Islet precursor cell (in vitro differentiated cells): ENCODE measurements at regions not wholly inside any gene's neighbourhood (a gene's known extent, or its start where the extent isn't known, plus 50 kb on each side); places are given as distances from the start of the nearest gene placed in this dataset.
"Not testable (repeated sequence)": the region's sequence is repeated elsewhere in the genome, so short reads cannot be mapped to it uniquely, and the experiment has no call there.

Source experiments
- DNase-seq: peaks from one replicate; pipeline ENCODE4 v3.0.0-alpha.2; 2018

DNA sequence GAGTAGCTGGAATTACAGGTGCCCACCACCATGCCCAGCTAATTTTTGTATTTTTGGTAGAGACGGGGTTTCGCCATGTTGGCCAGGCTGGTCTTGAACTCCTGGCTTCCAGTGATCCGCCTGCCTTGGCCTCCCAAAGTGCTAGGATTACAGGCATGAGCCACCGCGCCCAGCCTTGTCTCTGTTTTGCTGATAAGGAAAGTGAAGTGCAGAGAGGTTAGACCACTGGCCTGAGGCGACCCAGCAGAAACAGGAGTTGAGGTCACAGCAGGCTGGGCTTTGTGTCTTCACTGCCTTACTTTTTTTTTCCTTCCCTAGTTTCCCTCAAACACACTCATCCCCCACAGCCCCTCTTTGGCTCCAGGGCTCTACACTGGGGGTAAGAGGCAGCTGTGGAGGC, 93.0 kb upstream of the CIBAR2 start:
- not testable (repeated sequence) for DNase-seq

DNA sequence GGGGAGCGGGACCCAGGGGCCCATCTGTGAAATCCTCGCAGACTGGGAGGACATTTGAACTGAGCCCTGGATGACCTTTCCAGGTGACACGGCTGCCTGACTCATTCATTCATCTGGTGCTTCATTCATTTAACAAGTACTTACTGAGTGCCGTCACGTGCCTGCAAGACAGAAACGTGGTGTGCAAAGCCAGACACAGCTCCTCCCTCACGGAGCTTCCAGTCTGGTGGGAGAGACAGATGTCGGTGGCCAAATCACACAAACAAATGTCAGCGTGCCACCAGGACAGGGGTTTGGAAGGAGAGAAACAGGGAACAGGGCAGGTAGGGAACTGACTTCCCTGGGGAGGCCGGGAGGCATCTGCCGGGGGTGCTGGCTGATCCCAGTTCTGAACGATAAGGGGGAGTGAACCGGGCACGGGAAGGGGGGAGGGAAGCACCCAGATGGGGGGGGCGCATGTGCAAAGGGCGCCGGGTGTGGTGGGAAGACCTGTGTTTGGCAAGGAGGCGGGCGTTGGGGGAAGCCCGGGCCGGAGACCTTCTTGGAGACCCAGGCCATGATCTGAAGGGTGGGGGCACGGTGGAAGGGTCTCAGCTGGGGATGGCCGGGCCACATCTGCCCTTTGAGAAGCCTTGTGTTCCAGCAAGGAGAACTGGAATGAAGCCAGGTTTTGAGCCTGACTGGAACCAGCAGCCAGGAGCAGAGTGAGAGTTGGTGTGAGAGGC, 93.6 kb upstream of the CIBAR2 start:
- DNase-seq: peak; percentile 74

DNA sequence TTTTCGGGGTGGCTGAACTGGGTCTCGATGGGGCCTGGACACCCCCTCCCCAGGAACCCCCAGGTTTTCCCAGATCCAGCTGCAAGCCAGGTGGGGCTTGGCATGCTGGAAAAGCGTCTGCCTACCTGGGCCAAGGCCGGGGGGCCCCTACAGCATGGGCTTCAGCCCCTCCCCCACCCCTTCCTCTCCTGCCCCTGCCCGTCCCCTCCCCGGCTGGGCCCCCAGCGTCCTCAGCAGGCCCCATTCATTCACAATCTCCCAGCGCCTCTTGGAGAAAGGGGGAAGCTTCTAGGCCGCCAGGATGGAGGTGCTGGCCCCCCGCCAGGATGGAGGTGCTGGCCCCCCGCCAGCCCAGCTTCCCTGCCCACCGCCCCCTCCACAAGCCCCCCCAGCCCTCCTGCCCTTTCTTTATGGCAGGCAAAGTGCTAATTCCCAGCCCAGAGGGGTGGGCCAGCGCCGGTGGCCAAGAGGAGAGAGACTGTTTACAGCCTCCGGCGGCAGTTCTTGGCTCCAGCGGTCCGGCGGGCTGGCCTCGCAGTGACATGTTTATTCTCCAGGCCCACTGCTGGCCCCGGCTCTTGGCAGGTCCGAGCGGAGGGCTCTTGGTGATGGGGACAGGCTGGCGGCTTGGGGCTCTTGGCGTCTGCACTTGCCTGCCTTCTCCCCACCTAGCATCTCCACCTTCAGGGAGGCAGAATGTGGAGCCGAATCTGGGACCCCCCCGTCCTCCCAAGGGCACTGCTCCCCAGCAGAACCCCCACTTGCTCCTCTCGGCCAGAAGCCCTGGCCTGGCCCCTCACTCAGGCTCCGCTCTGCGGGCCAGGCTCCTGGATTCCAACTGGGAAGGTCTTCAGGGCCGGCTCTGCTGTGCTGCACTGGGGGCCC, 94.4 kb upstream of the CIBAR2 start:
- no peak for DNase-seq

DNA sequence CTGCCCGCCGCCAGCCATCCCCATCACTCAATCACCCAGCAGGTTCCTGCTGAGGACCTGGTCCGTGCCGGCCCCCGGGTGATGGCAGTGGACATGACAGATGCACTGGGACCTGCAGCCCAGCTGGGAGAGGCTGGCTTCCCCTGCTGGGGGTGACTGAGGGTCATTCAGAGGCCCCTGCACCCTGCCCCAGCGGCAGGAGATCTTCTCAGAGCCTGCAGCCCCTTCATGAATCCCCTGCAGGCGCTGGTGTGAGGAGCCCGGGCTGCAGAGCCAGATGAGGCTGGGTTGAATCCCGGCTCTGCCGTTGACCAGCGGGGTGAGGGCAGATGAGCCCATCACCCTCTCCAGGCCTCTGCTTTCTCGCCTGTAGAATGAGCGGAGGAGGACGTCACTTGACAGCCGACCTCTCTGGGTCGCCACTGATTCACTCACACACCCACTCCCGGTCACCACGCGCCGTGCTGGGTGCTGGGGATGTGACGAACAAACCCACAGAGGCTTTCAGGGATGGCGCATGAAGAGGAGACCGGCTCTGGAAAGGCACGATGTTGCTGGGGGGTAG, 95.2 kb upstream of the CIBAR2 start:
- DNase-seq: no peak

DNA sequence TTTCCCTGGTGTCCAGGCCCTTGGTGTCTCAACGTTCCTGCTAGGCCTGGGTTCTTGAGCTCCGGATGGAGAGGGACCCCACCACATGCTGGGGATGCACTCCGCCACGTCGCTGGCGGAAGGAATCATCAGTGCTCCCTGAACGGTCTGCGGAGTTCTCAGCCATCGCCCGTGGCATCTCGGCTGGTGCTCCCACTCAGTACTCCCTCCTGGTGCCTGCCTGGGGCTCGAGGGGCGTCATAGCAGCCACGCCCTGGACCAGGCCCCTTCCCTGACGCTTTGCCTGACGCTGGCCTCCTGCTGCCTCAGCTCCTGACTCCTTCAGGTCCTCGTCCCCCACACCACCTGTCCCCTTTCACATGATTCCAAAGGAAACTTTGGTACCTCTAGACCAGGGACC, 95.9 kb upstream of the CIBAR2 start:
- no peak for DNase-seq

DNA sequence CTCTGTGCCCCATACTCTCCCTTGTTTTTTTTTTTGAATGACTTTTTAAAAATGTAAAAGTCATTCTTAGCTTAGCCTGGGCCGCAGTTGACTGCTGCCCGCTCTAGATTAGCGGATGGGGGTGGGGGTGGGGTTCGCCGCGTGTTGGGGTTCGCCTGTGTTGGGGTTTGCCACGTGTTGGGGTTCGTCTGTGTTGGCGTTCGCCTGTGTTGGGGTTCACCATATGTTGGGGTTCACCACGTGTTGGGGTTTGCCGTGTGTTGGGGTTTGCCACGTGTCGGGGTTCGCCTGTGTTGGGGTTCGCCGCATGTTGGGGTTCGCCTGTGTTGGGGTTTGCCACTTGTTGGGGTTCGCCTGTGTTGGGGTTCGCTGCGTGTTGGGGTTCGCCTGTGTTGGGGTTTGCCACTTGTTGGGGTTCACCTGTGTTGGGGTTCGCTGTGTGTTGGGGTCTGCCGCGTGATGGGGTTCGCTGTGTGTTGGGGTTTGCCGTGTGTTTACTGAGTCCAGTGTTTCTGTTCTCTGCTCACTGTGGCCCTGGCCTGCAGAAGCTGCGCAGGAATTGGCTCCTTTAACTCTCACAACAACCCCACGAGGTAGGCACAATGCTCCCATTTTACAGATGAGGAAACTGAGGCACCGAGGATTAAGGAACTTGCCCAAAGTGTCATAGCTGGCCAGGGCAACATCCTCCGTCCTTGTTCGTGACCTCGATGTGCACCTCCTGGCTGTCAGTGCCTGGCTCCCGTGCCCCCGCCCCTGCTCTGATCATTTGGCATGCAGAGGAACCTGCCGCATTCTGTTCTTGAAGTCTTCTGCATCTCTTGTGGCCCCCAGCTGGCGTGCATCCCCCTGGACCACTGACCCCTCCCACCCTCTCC, 96.6 kb upstream of the CIBAR2 start:
- DNase-seq: no peak

DNA sequence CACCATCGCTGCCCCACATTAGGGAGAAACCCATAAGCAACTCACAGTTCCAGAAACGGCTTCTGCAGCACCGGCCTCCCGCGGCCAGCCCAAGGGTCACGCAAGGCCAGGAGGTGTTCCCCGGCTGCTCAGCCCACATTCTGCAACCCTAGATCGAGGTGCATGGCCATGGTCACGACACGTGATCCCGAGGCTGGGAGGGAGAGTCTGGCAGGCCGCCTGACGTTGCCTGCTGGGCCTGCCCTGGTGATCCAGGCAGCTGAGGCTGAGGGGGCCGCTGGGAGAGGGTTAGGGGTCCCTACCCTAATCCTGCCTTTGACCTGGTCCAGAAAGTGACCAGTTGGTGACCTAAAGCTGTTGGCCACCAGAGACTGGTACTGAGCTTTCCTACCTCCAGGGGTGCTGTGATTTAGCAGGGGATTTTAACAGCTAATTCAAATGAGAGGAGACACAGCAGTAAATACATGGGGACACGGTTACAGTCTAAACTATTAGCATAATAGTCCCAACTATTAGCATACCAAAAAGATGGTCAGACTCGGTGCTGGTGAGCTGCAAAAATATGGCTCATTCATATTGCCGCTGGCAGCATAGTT, 97.4 kb upstream of the CIBAR2 start:
- DNase-seq: no peak

DNA sequence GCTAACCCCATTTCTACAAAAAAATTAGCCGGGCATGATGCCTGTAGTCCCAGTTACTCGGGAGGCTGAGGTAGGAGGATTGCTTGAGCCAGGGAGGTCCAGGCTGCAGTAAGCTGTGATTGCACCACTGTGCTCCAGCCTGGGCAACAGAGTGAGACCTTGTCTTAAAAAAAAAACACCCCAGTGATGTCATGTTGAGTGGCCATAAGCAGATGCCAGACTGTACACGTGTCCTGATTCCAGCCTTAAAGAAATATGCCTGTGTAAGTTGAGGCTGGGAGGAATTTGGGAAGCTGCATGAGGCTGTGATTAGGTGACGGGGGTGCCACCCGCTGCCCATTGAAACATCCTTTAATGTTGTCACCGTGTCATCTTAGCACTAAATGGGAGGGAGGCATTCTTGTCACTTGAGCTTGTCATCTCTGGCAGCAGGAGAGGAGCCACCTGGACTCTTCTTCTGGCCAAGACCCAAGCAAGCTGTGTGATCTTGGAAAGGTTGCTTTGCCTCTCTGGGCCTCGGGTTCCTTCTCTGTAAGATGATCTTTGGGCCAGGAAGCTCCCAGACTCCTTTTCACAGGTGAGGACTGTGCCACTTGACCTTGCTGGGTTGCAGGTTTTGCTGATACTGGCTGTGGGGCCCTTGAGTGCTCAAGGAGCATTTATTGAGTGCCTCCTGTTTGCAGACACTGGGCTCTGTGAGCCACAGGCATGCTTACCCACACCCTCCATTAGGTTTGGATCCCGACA, 98.3 kb upstream of the CIBAR2 start:
- DNase-seq: no peak

DNA sequence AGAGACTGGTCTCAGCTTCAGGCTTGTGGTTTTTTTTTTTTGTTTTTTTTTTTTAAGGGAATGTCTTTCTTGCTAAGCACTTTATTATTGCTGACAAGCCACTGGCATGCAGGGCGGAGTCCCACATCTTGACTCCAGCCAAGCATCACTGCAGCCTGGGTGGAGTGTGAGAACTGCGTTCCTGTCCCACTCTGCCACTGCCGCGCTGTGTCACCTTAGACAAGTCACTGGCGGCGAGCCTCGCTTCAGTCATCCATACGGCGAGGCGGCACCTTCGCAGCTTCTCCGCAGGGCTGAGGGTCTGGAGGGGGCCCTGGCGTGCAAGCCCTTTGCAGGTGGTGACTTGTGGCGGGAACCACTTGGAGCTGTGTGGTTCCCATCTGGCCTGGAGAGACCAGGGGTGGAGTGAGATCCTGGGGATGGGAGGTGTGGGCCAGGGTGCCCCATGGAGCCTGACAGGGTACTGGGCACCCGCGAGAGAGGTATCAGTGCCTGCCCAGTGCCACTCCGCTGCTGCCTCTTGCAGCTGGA, 99.1 kb upstream of the CIBAR2 start:
- no peak for DNase-seq

DNA sequence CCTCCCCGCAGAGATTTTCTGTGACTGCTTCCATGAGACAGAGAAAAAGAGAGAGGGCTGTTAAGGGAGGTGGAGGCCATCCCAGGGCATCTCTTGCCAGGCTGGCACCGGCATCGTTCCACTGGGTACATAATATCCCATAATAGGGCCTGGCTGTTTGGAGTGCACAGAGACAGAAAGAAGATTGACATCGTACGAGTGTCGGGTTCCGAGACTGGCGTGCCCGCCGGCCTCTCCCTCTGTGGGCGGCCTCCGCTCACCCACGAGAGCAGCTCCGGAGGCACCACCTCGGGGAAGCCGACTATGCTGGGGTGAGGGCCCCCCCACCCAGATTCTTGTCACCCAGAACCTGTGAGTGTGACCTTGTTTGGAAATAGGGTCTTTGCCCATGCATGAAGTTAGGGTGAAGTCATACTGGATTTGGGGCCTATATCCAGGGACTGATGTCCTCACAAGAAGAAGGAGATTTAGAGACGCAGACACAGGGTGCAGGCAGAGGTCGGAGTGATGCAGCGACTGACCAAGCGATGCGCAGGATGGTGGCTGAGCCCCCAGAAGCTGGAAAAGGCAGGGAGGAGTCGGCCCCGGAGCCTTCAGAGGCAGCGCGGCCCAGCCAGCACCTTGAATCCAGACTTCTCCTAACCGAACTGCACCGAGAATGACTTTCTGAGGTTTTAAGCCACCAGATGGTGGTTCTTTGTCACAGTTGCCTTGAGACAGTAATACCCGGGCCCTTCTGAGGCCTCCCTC, 101.8 kb upstream of the CIBAR2 start:
- no peak for DNase-seq

DNA sequence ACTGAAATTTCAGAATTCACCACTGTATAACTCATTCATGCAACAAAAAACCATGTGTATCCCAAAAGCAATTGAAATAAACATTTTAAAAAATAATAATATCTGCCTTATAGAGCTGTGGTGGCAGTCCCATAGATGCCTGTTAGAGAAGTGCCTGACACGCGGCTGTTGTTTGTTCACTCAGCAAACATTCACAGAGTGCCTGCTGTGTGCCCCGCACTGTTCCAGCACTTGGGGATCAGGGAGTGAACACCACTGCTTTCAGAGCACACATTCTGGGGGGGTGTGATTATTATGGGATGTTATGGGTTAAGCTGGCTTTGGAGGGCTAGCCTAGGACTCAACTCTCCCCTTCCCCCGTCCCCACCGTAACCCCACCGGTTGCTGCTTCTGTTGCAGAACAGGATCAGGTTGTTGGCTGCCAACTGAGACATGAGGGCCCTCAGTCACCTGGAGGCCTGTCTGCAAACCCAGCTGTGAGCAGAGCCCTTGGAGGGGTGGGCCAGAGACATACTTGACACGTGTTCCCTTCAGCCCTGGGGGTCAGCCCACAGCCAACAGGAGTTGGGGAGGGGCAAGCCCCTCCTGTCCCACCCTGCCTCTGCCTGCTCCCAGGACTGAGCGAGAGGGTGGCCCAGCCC, 103.3 kb upstream of the CIBAR2 start:
- DNase-seq: no peak

DNA sequence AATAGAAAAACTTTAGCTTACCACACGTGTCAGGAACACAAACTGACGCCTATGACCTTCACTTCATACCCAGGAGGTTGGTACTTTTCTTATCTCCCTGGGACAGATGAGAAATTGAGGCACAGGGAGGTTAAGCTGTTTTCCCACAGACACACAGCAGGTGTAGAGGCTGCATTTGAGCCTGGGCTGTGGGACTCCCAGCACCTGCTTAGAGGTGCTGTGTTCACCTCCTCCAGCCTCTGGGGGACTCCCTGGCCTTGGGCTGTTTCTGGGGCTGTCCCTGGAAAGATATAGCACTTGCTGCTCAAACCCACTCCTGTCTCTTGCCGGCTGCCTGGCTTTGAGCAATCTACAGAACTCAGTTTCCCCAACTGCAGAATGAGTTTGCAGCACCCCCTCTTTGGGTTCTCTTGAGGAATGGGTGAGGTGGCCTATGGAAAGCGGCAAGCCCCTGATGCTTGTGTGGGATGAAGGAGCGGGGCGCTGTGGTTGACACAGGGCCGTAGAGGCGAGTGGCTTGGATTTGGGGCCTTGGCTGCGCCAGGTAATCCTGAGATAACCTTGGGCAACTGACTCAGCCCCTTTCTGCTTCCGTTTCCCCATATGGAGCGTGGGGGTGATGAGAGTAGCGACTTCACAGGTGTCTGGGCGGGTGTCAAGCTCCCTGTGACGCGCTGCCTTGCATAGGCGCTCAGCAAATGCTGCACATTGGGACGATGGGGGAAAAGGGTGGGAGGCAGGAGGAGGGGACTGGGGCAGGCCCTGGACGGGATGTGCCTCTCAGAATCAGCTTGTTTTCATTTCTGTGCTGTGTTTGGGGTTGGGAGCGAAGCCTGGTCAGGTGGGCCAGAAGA, 104.5 kb upstream of the CIBAR2 start:
- DNase-seq: no peak

DNA sequence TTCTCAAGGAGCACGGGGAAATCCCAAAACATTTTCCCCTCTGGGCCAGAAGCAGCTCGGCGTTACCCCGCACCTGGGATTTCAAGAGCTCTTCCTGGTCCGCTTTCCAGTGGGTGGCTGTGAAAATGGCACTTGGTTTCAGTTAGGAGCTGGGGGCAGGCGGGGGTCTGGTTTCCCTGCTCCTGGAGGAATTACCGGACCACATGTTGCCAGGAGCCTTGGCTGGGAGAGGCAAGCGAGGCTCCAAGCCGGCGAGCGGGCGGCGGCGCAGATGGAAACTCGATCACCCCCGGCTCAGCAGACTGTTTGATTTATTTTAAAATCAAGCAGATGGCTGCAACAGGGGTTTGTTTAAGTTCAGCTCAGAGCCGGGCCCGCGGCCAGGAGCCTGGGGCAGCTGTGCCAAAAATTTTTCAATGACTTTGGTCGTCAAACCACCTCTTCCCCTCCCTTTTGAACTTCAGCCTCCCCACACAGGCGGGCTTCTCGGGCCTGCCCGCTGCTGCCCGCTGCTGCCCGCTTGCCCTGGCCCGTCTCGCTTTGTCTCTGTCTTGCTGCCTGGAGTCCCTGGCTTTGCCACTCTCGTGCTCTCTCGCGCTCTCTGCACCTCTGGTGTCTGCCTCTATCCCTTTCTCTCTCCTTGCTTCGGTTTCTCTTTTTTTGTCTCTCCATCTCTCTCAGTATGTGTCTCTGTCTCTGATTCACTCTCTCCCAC, 108.0 kb upstream of the CIBAR2 start:
- no peak for DNase-seq

DNA sequence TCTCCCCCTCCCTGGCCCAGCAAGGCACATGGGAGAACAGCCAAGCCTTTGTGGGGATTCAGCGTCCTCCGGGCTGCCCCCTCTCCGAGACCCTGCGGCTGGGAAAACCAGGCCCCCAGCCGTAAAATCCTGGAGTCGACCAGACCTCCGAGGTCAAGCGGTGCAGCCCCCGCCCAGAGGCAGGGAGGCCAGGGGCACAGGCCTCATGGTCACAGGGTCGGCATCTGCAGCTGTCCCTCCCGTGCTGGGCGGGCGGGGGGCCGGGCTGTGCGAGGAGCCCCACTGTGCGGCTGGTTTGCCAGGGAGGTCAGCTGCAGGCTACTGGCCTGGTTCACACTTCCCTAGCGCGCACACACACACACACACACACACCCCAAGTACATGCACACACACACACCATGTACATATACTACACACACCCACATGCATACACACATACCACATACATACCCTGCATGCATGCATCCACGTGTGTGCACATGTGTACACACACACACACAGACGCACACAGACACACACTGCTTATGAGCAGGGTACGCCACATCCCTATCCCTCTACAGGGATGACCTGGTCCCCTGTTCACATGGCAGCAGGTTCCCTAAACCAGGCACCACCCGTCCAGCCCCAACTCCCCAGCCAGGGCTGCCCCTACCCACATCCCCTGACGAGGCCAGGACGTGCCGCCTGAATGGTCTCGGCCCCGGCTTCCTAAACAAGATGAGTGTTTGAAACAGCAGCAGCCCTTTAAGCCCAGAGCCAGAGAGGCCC, 108.9 kb upstream of the CIBAR2 start:
- no peak for DNase-seq

DNA sequence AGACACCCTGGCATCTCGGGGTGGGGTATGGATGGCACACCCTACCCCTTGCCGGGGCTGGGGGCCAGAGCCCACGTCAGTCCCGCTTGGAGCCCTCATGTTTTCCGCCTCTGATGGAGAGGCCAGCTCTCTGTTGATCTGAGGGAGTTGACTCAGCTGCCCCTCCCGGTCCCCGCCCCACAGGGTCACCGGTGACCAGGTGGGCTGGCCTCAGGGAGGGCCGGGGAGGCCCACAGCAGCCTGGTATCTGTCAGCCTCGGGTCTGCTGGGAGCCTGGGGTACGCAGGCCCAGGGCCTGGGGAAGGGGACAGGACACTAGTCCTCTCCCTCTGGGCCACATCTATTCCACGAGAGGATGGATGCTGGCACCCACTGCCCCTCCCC, 109.5 kb upstream of the CIBAR2 start:
- no peak for DNase-seq

DNA sequence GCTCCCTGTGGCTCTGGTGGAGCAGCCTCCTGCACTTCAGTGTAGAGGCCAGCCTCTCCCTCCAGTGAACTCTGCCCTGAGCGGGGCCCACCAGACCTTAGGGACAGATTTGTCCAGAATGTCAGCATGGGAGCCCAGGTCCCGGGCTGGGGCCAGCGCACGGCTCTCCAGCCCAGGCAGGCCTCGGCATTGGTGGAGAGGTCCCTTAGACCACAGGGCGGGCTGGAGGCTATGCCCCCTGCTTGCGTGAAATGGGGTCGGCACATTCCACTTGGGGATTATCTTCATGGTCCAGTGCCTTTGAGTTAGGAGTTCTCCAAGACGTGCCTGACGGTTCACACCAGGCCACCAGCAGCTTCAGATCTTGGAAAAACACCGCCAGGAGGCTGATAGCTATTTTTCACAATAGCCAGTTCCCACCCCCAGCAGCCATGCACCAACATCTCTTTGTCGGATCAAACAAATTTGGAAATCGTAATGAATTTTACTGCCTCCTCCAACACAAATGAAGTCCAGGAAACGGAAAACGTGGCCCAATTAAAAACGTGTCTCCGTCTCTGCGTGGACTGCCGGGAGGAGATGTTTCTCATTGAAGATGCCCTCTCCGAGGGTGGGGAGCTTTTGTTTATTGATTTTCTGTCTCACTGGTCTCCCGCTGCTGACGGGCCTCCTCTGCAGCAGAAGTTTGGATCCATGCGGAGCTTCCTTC, 110.0 kb upstream of the CIBAR2 start:
- no peak for DNase-seq

DNA sequence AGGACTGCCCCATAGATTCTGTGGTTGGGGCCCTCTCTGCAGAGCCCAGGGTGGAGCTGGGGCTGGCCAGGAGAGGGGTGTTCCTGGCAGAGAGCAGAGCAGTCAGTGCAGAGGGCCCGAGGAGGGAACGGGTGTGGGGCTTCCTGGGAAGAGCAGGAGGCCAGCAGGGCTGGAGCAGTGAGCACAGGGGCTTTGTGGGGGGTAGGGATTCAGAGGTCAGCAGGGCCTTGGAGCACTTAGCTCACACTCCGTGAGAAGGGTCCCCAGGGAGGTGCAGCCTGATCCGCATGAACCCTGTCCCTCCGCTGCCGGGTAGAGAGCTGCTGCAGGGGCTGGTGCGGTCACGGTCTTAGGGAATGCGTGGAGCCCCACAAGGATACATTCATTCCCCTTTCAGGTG, 113.0 kb upstream of the CIBAR2 start:
- no peak for DNase-seq
